GM12874 (cell line): ENCODE measurements at regions not wholly inside any gene's neighbourhood (a gene's known extent, or its start where the extent isn't known, plus 50 kb on each side); places are given as distances from the start of the nearest gene placed in this dataset.

Experiments used
- TF ChIP-seq, protein P1 (sequence below): IDR thresholded peaks from 2 replicates; pipeline ENCODE4 v1.5.1; 2011; ENCODE audit warnings: low read depth, mild to moderate bottlenecking, control low read depth, low read length, moderate library complexity; ENCODE audit not compliant: insufficient read depth

DNA sequence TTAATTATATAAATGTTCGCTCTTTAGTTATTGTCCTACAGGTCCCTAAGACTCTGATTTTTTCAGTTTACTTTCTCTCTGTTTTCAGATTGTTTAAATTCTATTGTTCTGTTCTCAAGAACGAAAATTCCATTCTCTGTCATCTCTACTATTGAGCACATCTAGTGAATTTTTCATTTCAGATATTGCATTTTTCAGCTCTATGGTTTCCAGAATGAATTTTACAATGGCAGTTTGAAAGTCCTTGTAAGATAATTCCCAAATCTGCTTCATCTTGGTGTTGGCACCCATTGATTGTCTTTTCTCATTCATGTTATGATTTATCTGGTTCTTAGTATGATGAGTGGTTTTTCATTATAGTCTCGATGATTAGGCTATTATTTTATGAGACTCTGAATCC, 519.6 kb upstream of the LRFN5 start:
- TF ChIP-seq, protein P1, sequence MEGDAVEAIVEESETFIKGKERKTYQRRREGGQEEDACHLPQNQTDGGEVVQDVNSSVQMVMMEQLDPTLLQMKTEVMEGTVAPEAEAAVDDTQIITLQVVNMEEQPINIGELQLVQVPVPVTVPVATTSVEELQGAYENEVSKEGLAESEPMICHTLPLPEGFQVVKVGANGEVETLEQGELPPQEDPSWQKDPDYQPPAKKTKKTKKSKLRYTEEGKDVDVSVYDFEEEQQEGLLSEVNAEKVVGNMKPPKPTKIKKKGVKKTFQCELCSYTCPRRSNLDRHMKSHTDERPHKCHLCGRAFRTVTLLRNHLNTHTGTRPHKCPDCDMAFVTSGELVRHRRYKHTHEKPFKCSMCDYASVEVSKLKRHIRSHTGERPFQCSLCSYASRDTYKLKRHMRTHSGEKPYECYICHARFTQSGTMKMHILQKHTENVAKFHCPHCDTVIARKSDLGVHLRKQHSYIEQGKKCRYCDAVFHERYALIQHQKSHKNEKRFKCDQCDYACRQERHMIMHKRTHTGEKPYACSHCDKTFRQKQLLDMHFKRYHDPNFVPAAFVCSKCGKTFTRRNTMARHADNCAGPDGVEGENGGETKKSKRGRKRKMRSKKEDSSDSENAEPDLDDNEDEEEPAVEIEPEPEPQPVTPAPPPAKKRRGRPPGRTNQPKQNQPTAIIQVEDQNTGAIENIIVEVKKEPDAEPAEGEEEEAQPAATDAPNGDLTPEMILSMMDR = no peak

DNA sequence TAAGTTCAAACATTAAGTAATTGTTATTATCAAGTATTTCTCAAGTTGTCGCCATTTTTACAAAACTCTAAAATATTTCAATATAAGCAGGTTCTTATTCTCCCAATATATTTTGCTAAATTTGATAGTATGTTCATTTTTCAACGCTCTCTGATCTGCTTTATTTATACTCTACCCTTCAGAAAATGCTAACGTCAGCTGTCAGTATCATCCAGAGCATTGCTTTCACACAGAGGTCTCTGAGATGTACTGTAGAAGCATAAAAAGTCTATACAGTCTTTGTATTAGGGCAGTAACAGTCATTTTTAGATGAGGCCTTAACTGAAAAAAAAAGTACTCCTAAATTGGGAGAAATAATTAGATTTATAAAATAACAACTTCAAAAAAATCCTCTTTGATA, 533.1 kb upstream of the LRFN5 start:
- TF ChIP-seq, protein P1 = no peak

DNA sequence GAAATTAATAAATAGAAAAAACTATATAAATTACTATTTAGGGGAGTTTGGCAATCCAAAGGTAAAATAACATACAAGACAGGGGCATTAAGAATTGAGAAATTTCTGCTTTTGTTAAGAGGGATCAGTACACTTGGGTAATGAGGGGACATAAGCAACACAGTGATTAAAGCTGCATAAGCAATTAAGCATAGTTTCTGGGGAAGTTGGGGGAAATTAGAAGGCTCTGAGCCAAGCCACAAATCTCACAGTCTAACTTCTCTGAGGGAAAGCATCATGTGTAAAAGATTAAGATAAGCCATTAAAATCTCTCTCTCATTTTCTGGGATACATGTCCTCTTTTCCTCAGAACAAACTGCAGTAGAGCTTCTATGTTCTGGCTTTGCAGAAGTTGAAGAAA, 533.9 kb upstream of the LRFN5 start:
- TF ChIP-seq, protein P1 = no peak

DNA sequence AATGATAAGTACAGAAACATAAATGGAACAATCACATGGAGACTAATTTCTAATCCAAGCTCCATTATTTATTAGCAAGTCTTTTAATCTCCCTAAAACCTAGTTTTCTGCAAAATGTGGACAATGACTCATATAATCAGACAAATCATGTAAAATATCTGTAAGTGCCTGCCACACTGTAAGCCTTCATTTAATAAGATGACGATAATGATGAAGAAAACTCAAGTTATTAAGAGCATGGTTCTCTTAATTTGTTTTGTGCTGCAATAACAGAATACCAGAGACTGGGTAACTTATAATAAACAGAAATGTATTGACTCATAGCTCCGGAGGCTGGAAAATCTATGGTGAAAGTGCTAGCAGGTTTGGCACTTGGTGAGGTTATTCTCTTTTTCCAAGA, 535.3 kb upstream of the LRFN5 start:
- TF ChIP-seq, protein P1 = no peak

DNA sequence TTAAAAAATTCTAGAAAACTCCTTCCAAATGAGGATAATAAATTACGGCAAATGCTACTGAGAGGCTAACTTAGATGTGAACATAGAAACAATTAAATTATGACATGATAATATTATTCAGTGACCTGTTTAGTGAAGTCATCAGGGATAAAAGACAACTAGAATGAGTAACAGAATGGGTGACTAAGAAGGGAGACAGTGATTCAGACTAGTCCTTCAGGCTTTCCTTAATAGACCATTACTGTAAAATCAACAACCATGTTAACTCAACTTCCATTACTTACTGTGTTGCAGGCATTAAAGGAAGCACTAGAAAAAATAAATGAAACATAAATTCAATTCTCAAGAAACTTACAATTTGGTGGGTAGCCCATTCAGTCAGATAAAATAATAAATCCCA, 543.9 kb upstream of the LRFN5 start:
- TF ChIP-seq, protein P1 = no peak

DNA sequence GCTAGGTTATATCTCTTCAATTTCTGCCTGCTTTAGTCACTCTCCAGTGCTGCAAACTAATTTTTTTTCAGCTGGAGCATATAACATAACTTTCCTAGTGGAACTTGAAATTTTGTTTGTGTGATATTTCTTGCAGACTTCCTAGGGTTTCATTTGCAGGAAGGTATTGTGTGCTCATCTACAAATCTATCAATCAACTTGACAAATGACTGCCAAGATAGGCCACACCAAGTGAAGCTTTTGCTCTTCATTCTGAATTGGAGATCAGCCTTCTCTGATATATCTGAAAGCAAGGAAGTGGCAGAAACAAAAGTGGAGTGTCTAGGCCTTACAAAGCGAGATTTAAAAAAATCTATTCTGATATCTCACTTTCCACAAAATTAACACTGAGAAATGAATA, 551.1 kb upstream of the LRFN5 start:
- TF ChIP-seq, protein P1 = no peak

DNA sequence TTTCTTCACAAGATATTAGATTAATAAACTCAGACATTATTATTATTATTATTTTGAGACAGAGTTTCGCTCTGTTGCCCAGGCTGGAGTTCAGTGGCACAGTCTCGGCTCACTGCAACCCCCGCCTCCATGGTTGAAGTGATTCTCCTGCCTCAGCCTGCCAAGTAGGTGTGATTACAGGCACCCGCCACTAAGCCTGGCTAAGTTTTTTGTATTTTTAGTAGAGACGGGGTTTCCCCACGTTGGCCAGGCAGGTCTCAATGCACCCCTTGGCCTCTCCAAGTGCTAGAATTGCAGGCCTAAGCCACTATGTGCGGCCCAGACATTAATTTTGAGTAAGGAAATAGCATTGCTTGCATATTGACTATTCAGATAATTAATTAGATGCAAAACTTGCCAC, 554.9 kb upstream of the LRFN5 start:
- TF ChIP-seq, protein P1 = no peak

DNA sequence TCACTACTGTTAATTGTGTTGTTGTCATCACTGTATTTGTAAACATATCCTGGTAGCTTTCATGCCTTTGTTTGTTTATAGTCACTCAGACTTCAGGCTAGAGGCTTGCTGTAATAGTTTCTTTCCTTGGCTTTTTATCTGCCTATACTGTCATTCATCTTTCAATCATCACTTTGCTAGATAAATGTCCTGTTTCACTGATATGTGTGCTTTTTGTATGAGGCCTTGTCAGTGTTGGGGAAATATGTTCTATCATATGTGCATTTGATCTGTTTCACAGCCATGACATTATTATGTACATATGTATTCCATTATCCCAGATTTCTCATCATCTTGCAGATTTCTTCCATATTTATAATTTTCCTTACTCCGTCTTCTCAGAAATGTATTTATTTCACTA, 558.9 kb upstream of the LRFN5 start:
- TF ChIP-seq, protein P1 = no peak
